GM12891 (cell line): ENCODE measurements at regions not wholly inside any gene's neighbourhood (a gene's known extent, or its start where the extent isn't known, plus 50 kb on each side); places are given as distances from the start of the nearest gene placed in this dataset.

Experiments used
- PAX5 ChIP-seq: IDR thresholded peaks from 2 replicates; pipeline ENCODE4 v1.6.1; 2011; ENCODE audit warnings: low read length, moderate library complexity, mild to moderate bottlenecking; ENCODE audit not compliant: insufficient read depth, severe bottlenecking
- POLR2A ChIP-seq: IDR thresholded peaks from 2 replicates; pipeline ENCODE4 v1.6.1; 2011; ENCODE audit warnings: low read depth, low read length, control low read depth
- POLR2AphosphoS5 ChIP-seq: IDR thresholded peaks from 2 replicates; pipeline ENCODE4 v1.6.1; 2011; ENCODE audit warnings: low read depth, low read length, control low read depth
- POU2F2 ChIP-seq: IDR thresholded peaks from 2 replicates; pipeline ENCODE4 v1.6.1; 2011; ENCODE audit warnings: low read depth, mild to moderate bottlenecking, control low read depth, low read length, moderate library complexity
- SPI1 ChIP-seq: IDR thresholded peaks from 2 replicates; pipeline ENCODE4 v1.6.1; 2011; ENCODE audit warnings: low read depth, low read length, control low read depth
- TAF1 ChIP-seq: IDR thresholded peaks from 2 replicates; pipeline ENCODE4 v1.6.1; 2011; ENCODE audit warnings: low read depth, low read length, control low read depth

DNA sequence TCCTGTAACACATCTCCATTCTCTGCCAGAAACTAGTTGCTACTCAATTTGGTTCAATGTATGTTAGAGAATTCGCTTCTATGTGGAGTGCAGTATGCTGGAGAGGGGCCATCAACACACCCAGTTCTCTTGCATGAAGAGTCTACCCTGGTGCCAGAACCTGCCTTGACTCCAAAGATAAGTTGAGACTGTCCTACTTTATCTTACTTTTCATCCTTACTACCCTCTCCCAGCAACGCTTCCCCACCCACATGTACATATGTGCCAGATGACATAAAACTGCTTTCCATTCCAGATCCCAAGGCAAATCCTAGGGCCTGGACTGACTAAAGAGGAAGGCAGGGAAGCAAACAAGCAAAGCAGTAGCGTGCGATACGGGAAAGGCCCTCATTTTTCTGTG lies 442.6 kb upstream of the THRB start:
- TF ChIP-seq POLR2AphosphoS5 (no peak), POLR2A (no peak), TAF1 (no peak), SPI1 (no peak), POU2F2 (no peak), PAX5 (no peak)
